ENCODE measurements at regions not wholly inside any gene's neighbourhood (a gene's known extent, or its start where the extent isn't known, plus 50 kb on each side); places are given as distances from the start of the nearest gene placed in this dataset.

DNA sequence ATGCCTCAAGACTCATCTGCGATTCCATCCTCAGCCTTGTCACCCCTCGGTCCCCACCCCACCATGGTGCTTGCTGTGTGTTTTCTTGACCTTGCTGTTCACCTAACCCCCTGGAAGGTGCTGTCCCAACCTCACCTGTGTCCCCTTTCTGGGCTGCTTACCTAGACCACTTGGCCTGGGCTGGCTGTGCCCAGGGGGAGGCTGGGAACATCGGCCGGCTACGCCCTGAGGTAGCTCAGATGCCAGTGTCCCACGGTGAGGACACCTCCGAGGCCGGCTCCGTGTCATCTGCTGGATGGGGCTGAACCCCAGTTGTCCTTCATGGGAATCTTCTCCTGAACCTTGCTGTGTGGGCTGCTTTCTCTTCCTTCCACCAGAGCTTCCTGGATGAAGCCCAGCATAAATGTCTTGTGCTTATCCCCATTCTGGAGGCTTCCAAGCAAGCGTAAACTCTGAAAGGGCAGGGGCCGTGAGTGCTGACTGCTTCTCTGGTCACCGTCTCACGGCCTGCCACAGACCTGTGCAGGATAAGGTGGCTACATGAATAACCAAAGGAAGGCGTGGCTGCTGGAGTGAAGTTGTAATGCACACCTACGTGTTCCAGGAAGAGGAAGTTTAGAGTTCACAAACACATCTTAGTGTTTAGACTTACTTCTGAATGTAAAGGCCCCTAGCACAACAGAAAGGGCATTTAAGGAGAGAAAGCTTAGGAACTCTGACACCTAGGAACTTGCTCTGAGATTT lies 724.3 kb downstream of the TBC1D22A start:
- TF ChIP-seq SPI1 (IDR thresholded peaks at IDR 0.05; ENCODE audit: borderline replicate concordance, low read depth) = no peak
- TF ChIP-seq POLR2AphosphoS5 (IDR thresholded peaks at IDR 0.05; ENCODE audit: low read depth) = no peak
- TF ChIP-seq GABPA (IDR thresholded peaks at IDR 0.05; ENCODE audit: low read depth) = no peak
- H3K27ac ChIP-seq (replicated peaks) = no peak overlapping the region
- H3K27me3 ChIP-seq (ENCODE audit: insufficient read depth, poor library complexity, severe bottlenecking) = no peaks in the 10 kb centered on the region
- no peak for DNase-seq (ENCODE audit: low read depth in 1 of 2, low spot score in 1 of 2)
- no peak overlapping the region for H3K4me3 ChIP-seq (replicated peaks; ENCODE audit: insufficient read depth, low read length)

- H3K27ac ChIP-seq (replicated peaks) = no peak overlapping the region
- TF ChIP-seq SPI1 (IDR thresholded peaks at IDR 0.05; ENCODE audit: borderline replicate concordance, low read depth) = 0 out of 2 replicates have a peak, but pooled peaks have one; percentile 12
- TF ChIP-seq, protein P1, sequence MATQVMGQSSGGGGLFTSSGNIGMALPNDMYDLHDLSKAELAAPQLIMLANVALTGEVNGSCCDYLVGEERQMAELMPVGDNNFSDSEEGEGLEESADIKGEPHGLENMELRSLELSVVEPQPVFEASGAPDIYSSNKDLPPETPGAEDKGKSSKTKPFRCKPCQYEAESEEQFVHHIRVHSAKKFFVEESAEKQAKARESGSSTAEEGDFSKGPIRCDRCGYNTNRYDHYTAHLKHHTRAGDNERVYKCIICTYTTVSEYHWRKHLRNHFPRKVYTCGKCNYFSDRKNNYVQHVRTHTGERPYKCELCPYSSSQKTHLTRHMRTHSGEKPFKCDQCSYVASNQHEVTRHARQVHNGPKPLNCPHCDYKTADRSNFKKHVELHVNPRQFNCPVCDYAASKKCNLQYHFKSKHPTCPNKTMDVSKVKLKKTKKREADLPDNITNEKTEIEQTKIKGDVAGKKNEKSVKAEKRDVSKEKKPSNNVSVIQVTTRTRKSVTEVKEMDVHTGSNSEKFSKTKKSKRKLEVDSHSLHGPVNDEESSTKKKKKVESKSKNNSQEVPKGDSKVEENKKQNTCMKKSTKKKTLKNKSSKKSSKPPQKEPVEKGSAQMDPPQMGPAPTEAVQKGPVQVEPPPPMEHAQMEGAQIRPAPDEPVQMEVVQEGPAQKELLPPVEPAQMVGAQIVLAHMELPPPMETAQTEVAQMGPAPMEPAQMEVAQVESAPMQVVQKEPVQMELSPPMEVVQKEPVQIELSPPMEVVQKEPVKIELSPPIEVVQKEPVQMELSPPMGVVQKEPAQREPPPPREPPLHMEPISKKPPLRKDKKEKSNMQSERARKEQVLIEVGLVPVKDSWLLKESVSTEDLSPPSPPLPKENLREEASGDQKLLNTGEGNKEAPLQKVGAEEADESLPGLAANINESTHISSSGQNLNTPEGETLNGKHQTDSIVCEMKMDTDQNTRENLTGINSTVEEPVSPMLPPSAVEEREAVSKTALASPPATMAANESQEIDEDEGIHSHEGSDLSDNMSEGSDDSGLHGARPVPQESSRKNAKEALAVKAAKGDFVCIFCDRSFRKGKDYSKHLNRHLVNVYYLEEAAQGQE (IDR thresholded peaks at IDR 0.05; ENCODE audit: insufficient replicate concordance, low read depth) = no peak
- H3K27me3 ChIP-seq (ENCODE audit: insufficient read depth, poor library complexity, severe bottlenecking) = no peaks in the 10 kb centered on the region
- no peak overlapping the region for H3K4me3 ChIP-seq (replicated peaks; ENCODE audit: insufficient read depth, low read length)
- DNase-seq (ENCODE audit: low read depth in 1 of 2, low spot score in 1 of 2) = no peak
Measured at GRCh38 chr22:47484960-47485569, 722.6 kb downstream of the TBC1D22A start.

- Histone ChIP-seq H3K4me3 (replicated peaks; ENCODE audit: insufficient read depth, low read length) (no peak overlapping the region), H3K27me3 (ENCODE audit: insufficient read depth, poor library complexity, severe bottlenecking) (no peaks in the 10 kb centered on the region), H3K27ac (replicated peaks) (no peak overlapping the region)
- DNase-seq (ENCODE audit: low read depth in 1 of 2, low spot score in 1 of 2) = no peak
- TF ChIP-seq, protein P2, sequence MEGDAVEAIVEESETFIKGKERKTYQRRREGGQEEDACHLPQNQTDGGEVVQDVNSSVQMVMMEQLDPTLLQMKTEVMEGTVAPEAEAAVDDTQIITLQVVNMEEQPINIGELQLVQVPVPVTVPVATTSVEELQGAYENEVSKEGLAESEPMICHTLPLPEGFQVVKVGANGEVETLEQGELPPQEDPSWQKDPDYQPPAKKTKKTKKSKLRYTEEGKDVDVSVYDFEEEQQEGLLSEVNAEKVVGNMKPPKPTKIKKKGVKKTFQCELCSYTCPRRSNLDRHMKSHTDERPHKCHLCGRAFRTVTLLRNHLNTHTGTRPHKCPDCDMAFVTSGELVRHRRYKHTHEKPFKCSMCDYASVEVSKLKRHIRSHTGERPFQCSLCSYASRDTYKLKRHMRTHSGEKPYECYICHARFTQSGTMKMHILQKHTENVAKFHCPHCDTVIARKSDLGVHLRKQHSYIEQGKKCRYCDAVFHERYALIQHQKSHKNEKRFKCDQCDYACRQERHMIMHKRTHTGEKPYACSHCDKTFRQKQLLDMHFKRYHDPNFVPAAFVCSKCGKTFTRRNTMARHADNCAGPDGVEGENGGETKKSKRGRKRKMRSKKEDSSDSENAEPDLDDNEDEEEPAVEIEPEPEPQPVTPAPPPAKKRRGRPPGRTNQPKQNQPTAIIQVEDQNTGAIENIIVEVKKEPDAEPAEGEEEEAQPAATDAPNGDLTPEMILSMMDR (IDR thresholded peaks at IDR 0.05; ENCODE audit: insufficient read depth, low read length) = no peak
- TF ChIP-seq GABPA (IDR thresholded peaks at IDR 0.05; ENCODE audit: low read depth) (no peak), SPI1 (IDR thresholded peaks at IDR 0.05; ENCODE audit: borderline replicate concordance, low read depth) (no peak), POLR2AphosphoS5 (IDR thresholded peaks at IDR 0.05; ENCODE audit: low read depth) (no peak)
- TF ChIP-seq, protein P1 (IDR thresholded peaks at IDR 0.05; ENCODE audit: insufficient replicate concordance, low read depth) = no peak
Measured at GRCh38 chr22:47476231-47476630, 713.8 kb downstream of the TBC1D22A start.

DNA sequence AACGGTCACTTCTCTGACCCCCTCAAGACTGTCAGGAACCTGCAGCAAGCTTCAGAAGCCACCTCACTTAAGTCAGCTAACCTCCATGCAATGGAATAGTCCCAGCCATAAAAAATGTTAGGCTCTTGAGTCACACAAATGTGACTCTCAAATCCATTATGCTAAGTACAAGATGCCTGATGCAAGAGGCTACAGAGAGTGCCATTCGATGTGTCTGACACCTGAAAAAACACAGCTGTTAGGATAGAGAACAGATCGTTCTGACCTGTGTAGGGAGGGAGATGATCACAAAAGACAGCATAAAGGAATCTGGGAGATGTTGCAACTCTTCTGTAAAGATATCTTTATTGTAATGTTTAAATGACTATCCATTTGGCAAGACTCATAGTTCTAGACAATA lies 712.4 kb downstream of the TBC1D22A start:
- no peak for DNase-seq (ENCODE audit: low read depth in 1 of 2, low spot score in 1 of 2)
- TF ChIP-seq, protein P1 (IDR thresholded peaks at IDR 0.05; ENCODE audit: insufficient replicate concordance, low read depth) = no peak
- TF ChIP-seq POLR2AphosphoS5 (IDR thresholded peaks at IDR 0.05; ENCODE audit: low read depth) (no peak), SPI1 (IDR thresholded peaks at IDR 0.05; ENCODE audit: borderline replicate concordance, low read depth) (no peak), GABPA (IDR thresholded peaks at IDR 0.05; ENCODE audit: low read depth) (no peak)
- TF ChIP-seq, protein P2 (IDR thresholded peaks at IDR 0.05; ENCODE audit: insufficient read depth, low read length) = no peak
- Histone ChIP-seq H3K27ac (replicated peaks) (no peak overlapping the region), H3K4me3 (replicated peaks; ENCODE audit: insufficient read depth, low read length) (no peak overlapping the region), H3K27me3 (ENCODE audit: insufficient read depth, poor library complexity, severe bottlenecking) (no peaks in the 10 kb centered on the region)

All from HL-60 (cell line).